Motor neuron (in vitro differentiated cells): ENCODE measurements at regions not wholly inside any gene's neighbourhood (a gene's known extent, or its start where the extent isn't known, plus 50 kb on each side); places are given as distances from the start of the nearest gene placed in this dataset.
A peak's percentile ranks its signal among the peaks of the same experiment; 100 is the strongest.
"Not testable (repeated sequence)": the region's sequence is repeated elsewhere in the genome, so short reads cannot be mapped to it uniquely, and the experiment has no call there.

ENCODE experiments used
- ATAC-seq, 8 experiments: fragments of 200-7000 bp; cut with Tn5 transposase; replicated peaks in 6 of 8; 2 replicates each; pipeline ENCODE4 v1.8.0; 2021; ENCODE audit warnings: mild to moderate bottlenecking in 8 of 8, moderate library complexity in 8 of 8
- H3K27ac ChIP-seq, 2 donors: fragments of 250-450 bp; sonication (Bioruptor Pico); 2 replicates each; pipeline ENCODE4 v1.9.0; 2021; ENCODE audit warnings: antibody characterized with exemption in 2 of 2, mild to moderate bottlenecking in 2 of 2, moderate library complexity in 1 of 2
- H3K4me1 ChIP-seq, 2 donors: fragments of 250-450 bp; sonication (Bioruptor Pico); replicated peaks in 1 of 2; 2 replicates each; pipeline ENCODE4 v1.6.1; 2021; ENCODE audit warnings: antibody characterized with exemption in 2 of 2, mild to moderate bottlenecking in 2 of 2, moderate library complexity in 1 of 2
- H3K4me3 ChIP-seq, 5 donors: fragments of 250-450 bp; sonication (Bioruptor Pico); 2 replicates each; pipeline ENCODE4 v1.9.0; 2021; ENCODE audit warnings: antibody characterized with exemption in 5 of 5, mild to moderate bottlenecking in 5 of 5, moderate library complexity in 4 of 5
- WGBS, 10 experiments: fragments of 450-650 bp; shearing (Covaris generic); methylation state at CpG; one replicate each; pipeline ENCODE4 v1.0.0; 2022; 5-methylcytosine and 5-hydroxymethylcytosine counted together
- in situ Hi-C, 9 experiments: fragments of 400-800 bp; cut with MboI; loops; one replicate each; pipeline ENCODE4 v1.15.0; 2021; ENCODE audit warnings: low sequenced_read_pairs in 9 of 9, low pct_unique_long_range_greater_than_20kb in 2 of 9; ENCODE audit not compliant: unreplicated experiment in 9 of 9

- 63 to 100% (median 100%) methylated on average over 1 to 5 of the region's 24 CpGs; no CpG with 5 or more reads in 5 of the 10 experiments for WGBS, 10 experiments
- H3K27ac ChIP-seq, H3K4me1 ChIP-seq, in situ Hi-C loops, H3K4me3 ChIP-seq, ATAC-seq: not testable (repeated sequence)
Measured at GRCh38 chr5:38631376-38631775, 74.9 kb upstream of the LIFR start.

GRCh38 chr5:38634568-38635369 lies 78.3 kb upstream of the LIFR start:
- 49 to 100% (median 80%) methylated on average over 1 to 4 of the region's 4 CpGs; no CpG with 5 or more reads in 1 of the 10 experiments for WGBS, 10 experiments
- Histone ChIP-seq H3K4me3 (no peak overlapping the region), H3K4me1 (no peaks in the 10 kb centered on the region), H3K27ac (no peak overlapping the region)
- in situ Hi-C loops, result no loop called here
- ATAC-seq, result peak in 1 of 8 experiments; percentile 63

GRCh38 chr5:38636626-38637025 lies 80.2 kb upstream of the LIFR start:
- no peaks in the 10 kb centered on the region for H3K4me1 ChIP-seq
- 87 to 100% (median 100%) methylated on average over 1 to 4 of the region's 4 CpGs; no CpG with 5 or more reads in 1 of the 10 experiments for WGBS, 10 experiments
- H3K27ac ChIP-seq, result no peak overlapping the region
- in situ Hi-C loops, result no loop called here
- ATAC-seq, result no peak
- H3K4me3 ChIP-seq, result no peak overlapping the region

- Histone ChIP-seq H3K4me1 (no peaks in the 10 kb centered on the region), H3K27ac (no peak overlapping the region), H3K4me3 (no peak overlapping the region)
- in situ Hi-C loops, result no loop called here
- no peak for ATAC-seq
- 83 to 100% (median 94%) methylated on average over 1 to 5 of the region's 5 CpGs; no CpG with 5 or more reads in 1 of the 10 experiments for WGBS, 10 experiments
Measured at GRCh38 chr5:38638656-38639055, 82.2 kb upstream of the LIFR start.

- in situ Hi-C loops, result no loop called here
- Histone ChIP-seq H3K4me3 (no peak overlapping the region), H3K4me1 (no peaks in the 10 kb centered on the region), H3K27ac (no peak overlapping the region)
- WGBS, 10 experiments, result 40 to 88% (median 59%) methylated on average over 1 to 6 of the region's 6 CpGs
- ATAC-seq, result peak in 4 of 8 experiments; percentile 16 to 90 (median 63)
Measured at GRCh38 chr5:38639377-38640358, 83.2 kb upstream of the LIFR start.

- Histone ChIP-seq H3K4me1 (no peaks in the 10 kb centered on the region), H3K27ac (no peak overlapping the region), H3K4me3 (no peak overlapping the region)
- in situ Hi-C loops, result no loop called here
- ATAC-seq, result peak in 3 of 8 experiments; percentile 9 to 39 (median 17)
- WGBS, 10 experiments, result 33 to 100% (median 83%) methylated on average over 1 to 3 of the region's 3 CpGs; no CpG with 5 or more reads in 6 of the 10 experiments
Measured at GRCh38 chr5:38641003-38641402, 84.6 kb upstream of the LIFR start.

GRCh38 chr5:38642189-38642911 lies 85.9 kb upstream of the LIFR start:
- no peaks in the 10 kb centered on the region for H3K4me1 ChIP-seq
- no peak overlapping the region for H3K4me3 ChIP-seq
- WGBS, 10 experiments, result 38 to 92% (median 68%) methylated on average over 3 to 7 of the region's 7 CpGs; no CpG with 5 or more reads in 2 of the 10 experiments
- in situ Hi-C loops, result no loop called here
- ATAC-seq, result peak in 4 of 8 experiments; percentile 24 to 76 (median 26)
- no peak overlapping the region for H3K27ac ChIP-seq

- Histone ChIP-seq H3K4me3 (no peak overlapping the region), H3K4me1 (peaks cover 4 to 5% of the 10 kb centered on the region in 2 donors), H3K27ac (no peak overlapping the region)
- in situ Hi-C loops, result no loop called here
- no peak for ATAC-seq
- 60 to 93% (median 84%) methylated on average over 1 to 4 of the region's 4 CpGs; no CpG with 5 or more reads in 3 of the 10 experiments for WGBS, 10 experiments
Measured at GRCh38 chr5:38643616-38644015, 87.2 kb upstream of the LIFR start.

GRCh38 chr5:38645508-38645907 lies 89.1 kb upstream of the LIFR start:
- in situ Hi-C loops, result no loop called here
- no peak for ATAC-seq
- no peak overlapping the region for H3K27ac ChIP-seq

GRCh38 chr5:38648703-38649291 lies 92.4 kb upstream of the LIFR start:
- in situ Hi-C loops, result no loop called here
- Histone ChIP-seq H3K4me3 (no peak overlapping the region), H3K27ac (peak overlapping the region in 1 of 2 donors; percentile 33), H3K4me1 (peaks cover 9 to 12% of the 10 kb centered on the region in 2 donors)
- ATAC-seq, result peak in 6 of 8 experiments; percentile 50 to 99 (median 99)
- 0 to 100% (median 79%) methylated on average over 1 to 2 of the region's 3 CpGs; no CpG with 5 or more reads in 2 of the 10 experiments for WGBS, 10 experiments

More at GRCh38 chr5:38645508-38645907, 89.1 kb upstream of the LIFR start:
- no peak overlapping the region for H3K4me3 ChIP-seq
- peaks cover 9 to 12% of the 10 kb centered on the region in 2 donors for H3K4me1 ChIP-seq

- WGBS, 10 experiments, result 40 to 100% (median 86%) methylated on average over 1 of the region's 7 CpGs; no CpG with 5 or more reads in 3 of the 10 experiments
- Histone ChIP-seq H3K4me1 (peaks cover 9 to 12% of the 10 kb centered on the region in 2 donors), H3K27ac (no peak overlapping the region), H3K4me3 (no peak overlapping the region)
- no peak for ATAC-seq
- in situ Hi-C loops, result loop anchor here in 3 of 9 experiments (25.0 kb wide), 2 partner anchors 88 to 213 kb away; partner anchors contain the start of gene LIFR (in 3 of the 3)
Measured at GRCh38 chr5:38650540-38650939, 94.1 kb upstream of the LIFR start.

- in situ Hi-C loops, result loop anchor here in 3 of 9 experiments (25.0 kb wide), 2 partner anchors 89 to 214 kb away; partner anchors contain the start of gene LIFR (in 3 of the 3)
- no peak overlapping the region for H3K4me3 ChIP-seq
- ATAC-seq, result peak in 2 of 8 experiments; percentile 27 to 56
Measured at GRCh38 chr5:38650946-38651345, 94.5 kb upstream of the LIFR start.

More at GRCh38 chr5:38650946-38651345, 94.5 kb upstream of the LIFR start:
- Histone ChIP-seq H3K27ac (no peak overlapping the region), H3K4me1 (peaks cover 9 to 12% of the 10 kb centered on the region in 2 donors)
- 40 to 83% (median 71%) methylated on average over 1 to 8 of the region's 8 CpGs for WGBS, 10 experiments
